ENCODE measurements at regions not wholly inside any gene's neighbourhood (a gene's known extent, or its start where the extent isn't known, plus 50 kb on each side); places are given as distances from the start of the nearest gene placed in this dataset.

- TF ChIP-seq MAFK (IDR thresholded peaks at IDR 0.05; ENCODE audit: partially characterized antibody) (no peak), EP300 (IDR thresholded peaks at IDR 0.05) (no peak), HDAC2 (IDR thresholded peaks at IDR 0.05) (no peak), ZNF302 (CRISPR knock-in tag; IDR thresholded peaks at IDR 0.05) (no peak), MAX (IDR thresholded peaks at IDR 0.05) (no peak), POLR2A (IDR thresholded peaks at IDR 0.05; ENCODE audit: low read length) (no peak), HES2 (IDR thresholded peaks at IDR 0.05) (no peak), SREBF2 (IDR thresholded peaks at IDR 0.05) (no peak), RAD21 (conservative IDR thresholded peaks at IDR 0.05 in 1 of 2, IDR thresholded peaks at IDR 0.05 in 1 of 2) (no peak), BCL3 (IDR thresholded peaks at IDR 0.05) (no peak), REST (IDR thresholded peaks at IDR 0.05) (no peak), JUN (IDR thresholded peaks at IDR 0.05) (no peak), NFE2L2 (conservative IDR thresholded peaks at IDR 0.05; ENCODE audit: low read length) (no peak)
- TF ChIP-seq, protein P1, sequence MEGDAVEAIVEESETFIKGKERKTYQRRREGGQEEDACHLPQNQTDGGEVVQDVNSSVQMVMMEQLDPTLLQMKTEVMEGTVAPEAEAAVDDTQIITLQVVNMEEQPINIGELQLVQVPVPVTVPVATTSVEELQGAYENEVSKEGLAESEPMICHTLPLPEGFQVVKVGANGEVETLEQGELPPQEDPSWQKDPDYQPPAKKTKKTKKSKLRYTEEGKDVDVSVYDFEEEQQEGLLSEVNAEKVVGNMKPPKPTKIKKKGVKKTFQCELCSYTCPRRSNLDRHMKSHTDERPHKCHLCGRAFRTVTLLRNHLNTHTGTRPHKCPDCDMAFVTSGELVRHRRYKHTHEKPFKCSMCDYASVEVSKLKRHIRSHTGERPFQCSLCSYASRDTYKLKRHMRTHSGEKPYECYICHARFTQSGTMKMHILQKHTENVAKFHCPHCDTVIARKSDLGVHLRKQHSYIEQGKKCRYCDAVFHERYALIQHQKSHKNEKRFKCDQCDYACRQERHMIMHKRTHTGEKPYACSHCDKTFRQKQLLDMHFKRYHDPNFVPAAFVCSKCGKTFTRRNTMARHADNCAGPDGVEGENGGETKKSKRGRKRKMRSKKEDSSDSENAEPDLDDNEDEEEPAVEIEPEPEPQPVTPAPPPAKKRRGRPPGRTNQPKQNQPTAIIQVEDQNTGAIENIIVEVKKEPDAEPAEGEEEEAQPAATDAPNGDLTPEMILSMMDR (IDR thresholded peaks at IDR 0.05): no peak
These were observed 85.6 kb downstream of the TTLL2 start for GRCh38 chr6:167410462-167410861.

Measured in A549 (cell line).